ENCODE measurements at regions not wholly inside any gene's neighbourhood (a gene's known extent, or its start where the extent isn't known, plus 50 kb on each side); places are given as distances from the start of the nearest gene placed in this dataset.

- no peak for TF ChIP-seq NFXL1 (CRISPR knock-in tag; IDR thresholded peaks at IDR 0.05)
- TF ChIP-seq FOXK1 (CRISPR knock-in tag; IDR thresholded peaks at IDR 0.05; ENCODE audit: borderline replicate concordance): no peak
- TF ChIP-seq HDAC3 (IDR thresholded peaks at IDR 0.05; ENCODE audit: borderline replicate concordance, partially characterized antibody): no peak
- TF ChIP-seq XRCC5 (IDR thresholded peaks at IDR 0.05; ENCODE audit: low read depth, low read length): no peak
- no peak for TF ChIP-seq PHF21A (IDR thresholded peaks at IDR 0.05; ENCODE audit: borderline replicate concordance, low read depth)
- TF ChIP-seq HNRNPL (IDR thresholded peaks at IDR 0.05; ENCODE audit: low read depth, low read length): no peak
- no peak for TF ChIP-seq TBL1XR1 (IDR thresholded peaks at IDR 0.05; ENCODE audit: low read length in 2 of 2)
- no peak for TF ChIP-seq CTCF (IDR thresholded peaks at IDR 0.05 in 2 of 3, conservative IDR thresholded peaks at IDR 0.05 in 1 of 3; ENCODE audit: insufficient read depth in 2 of 3, low read depth in 1 of 3, low read length in 3 of 3)
- TF ChIP-seq UBTF (IDR thresholded peaks at IDR 0.05; ENCODE audit: borderline replicate concordance in 1 of 2, low read depth in 2 of 2, low read length in 2 of 2): no peak
- no peak for TF ChIP-seq GABPB2 (CRISPR knock-in tag; conservative IDR thresholded peaks at IDR 0.05)
- TF ChIP-seq BRD4 (IDR thresholded peaks at IDR 0.05): no peak
- TF ChIP-seq USF1 (CRISPR knock-in tag; IDR thresholded peaks at IDR 0.05): no peak
- TF ChIP-seq SRF (CRISPR knock-in tag; IDR thresholded peaks at IDR 0.05): no peak
- no peak for TF ChIP-seq ZNF184 (CRISPR knock-in tag; IDR thresholded peaks at IDR 0.05)
Observed at GRCh38 chr6:95797054-95797453, 218.7 kb upstream of the FUT9 start.
